Karpas-422 (cell line): ENCODE measurements at regions not wholly inside any gene's neighbourhood (a gene's known extent, or its start where the extent isn't known, plus 50 kb on each side); places are given as distances from the start of the nearest gene placed in this dataset.
A peak's percentile ranks its signal among the peaks of the same experiment; 100 is the strongest.
"Not testable (repeated sequence)": the region's sequence is repeated elsewhere in the genome, so short reads cannot be mapped to it uniquely, and the experiment has no call there.

ENCODE experiments used
- DNase-seq: peaks from one replicate; pipeline ENCODE4 v3.0.0-alpha.2; 2015
- H2AFZ ChIP-seq: fragments of 200-600 bp; sonication (generic); 2 replicates; pipeline ENCODE4 v1.6.1; 2014; ENCODE audit warnings: antibody characterized with exemption, low read length, mixed read lengths
- H3K27ac ChIP-seq: fragments of 200-600 bp; sonication (generic); 2 replicates; pipeline ENCODE4 v1.5.1; 2014; ENCODE audit warnings: mild to moderate bottlenecking, low read length, moderate library complexity
- H3K27me3 ChIP-seq: fragments of 200-600 bp; sonication (generic); 2 replicates; pipeline ENCODE4 v1.6.1; 2014; ENCODE audit warnings: low read length, mixed read lengths
- H3K36me3 ChIP-seq: fragments of 200-600 bp; sonication (generic); 2 replicates; pipeline ENCODE4 v1.6.1; 2014; ENCODE audit warnings: low read length, mixed read lengths; ENCODE audit not compliant: insufficient read depth
- H3K4me1 ChIP-seq: fragments of 200-600 bp; sonication (generic); 2 replicates; pipeline ENCODE4 v1.6.1; 2014; ENCODE audit warnings: mild to moderate bottlenecking, low read length, mixed read lengths
- H3K4me2 ChIP-seq: fragments of 200-600 bp; sonication (generic); 2 replicates; pipeline ENCODE4 v1.6.1; 2014; ENCODE audit warnings: low read length, low read depth, mild to moderate bottlenecking; ENCODE audit not compliant: poor library complexity, severe bottlenecking
- H3K4me3 ChIP-seq: fragments of 200-600 bp; sonication (generic); 2 replicates; pipeline ENCODE4 v1.5.1; 2014; ENCODE audit warnings: mild to moderate bottlenecking, antibody characterized with exemption, low read length, mixed read lengths
- H3K79me2 ChIP-seq: fragments of 200-600 bp; sonication (generic); 2 replicates; pipeline ENCODE4 v1.6.1; 2014; ENCODE audit warnings: mild to moderate bottlenecking, low read length, mixed read lengths
- H3K9ac ChIP-seq: fragments of 200-600 bp; sonication (generic); 2 replicates; pipeline ENCODE4 v1.6.0; 2014; ENCODE audit warnings: low read length
- H3K9me2 ChIP-seq: fragments of 200-600 bp; sonication (generic), shearing (Covaris generic); replicated peaks from 2 replicates; pipeline ENCODE4 v1.6.0; 2014; ENCODE audit warnings: mild to moderate bottlenecking, low read length, moderate library complexity; ENCODE audit not compliant: insufficient read depth
- H3K9me3 ChIP-seq: fragments of 300-700, 200-600 bp; sonication (generic); 2 replicates; pipeline ENCODE4 v1.6.1; 2014; ENCODE audit warnings: low read length, mixed read lengths
- H4K20me1 ChIP-seq: fragments of 200-600 bp; sonication (generic); 2 replicates; pipeline ENCODE4 v1.6.1; 2014; ENCODE audit warnings: mild to moderate bottlenecking, antibody characterized with exemption, low read length, low read depth; ENCODE audit not compliant: insufficient read depth

DNA sequence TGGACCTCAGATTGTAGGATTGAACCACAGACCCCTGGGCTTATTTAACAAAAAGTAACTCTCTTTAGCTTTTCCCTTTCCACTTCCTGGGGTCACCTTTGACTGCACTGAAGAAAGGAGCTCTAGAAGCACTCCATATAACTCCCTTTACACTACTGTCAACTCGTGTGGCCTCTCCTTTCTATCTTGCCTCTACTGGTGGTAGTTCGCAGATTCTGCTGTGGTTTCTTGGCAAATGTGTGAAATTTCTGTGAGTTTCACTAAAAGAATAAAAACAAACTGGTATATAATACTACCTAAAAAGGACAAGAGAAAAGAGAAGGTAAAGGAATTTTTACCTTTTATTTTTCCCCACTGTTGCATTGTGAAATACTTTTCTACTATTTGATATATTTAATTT is 1298.1 kb downstream of the PCDH9 start:
- no peaks in the 10 kb centered on the region for H3K9me3 ChIP-seq
- no peaks in the 10 kb centered on the region for H3K9me2 ChIP-seq
- H3K36me3 ChIP-seq: no peaks in the 10 kb centered on the region
- no peaks in the 10 kb centered on the region for H3K79me2 ChIP-seq
- no peaks in the 10 kb centered on the region for H3K4me1 ChIP-seq
- no peak overlapping the region for H3K4me3 ChIP-seq
- no peak overlapping the region for H3K4me2 ChIP-seq
- DNase-seq: no peak
- H2AFZ ChIP-seq: no peak overlapping the region
- no peaks in the 10 kb centered on the region for H4K20me1 ChIP-seq
- H3K27me3 ChIP-seq: no peaks in the 10 kb centered on the region
- no peak overlapping the region for H3K27ac ChIP-seq
- no peak overlapping the region for H3K9ac ChIP-seq

GRCh38 chr13:65929436-65929835 is 1300.7 kb downstream of the PCDH9 start:
- Histone ChIP-seq H3K9ac (no peak overlapping the region), H3K27me3 (no peaks in the 10 kb centered on the region), H3K4me2 (no peak overlapping the region), H3K27ac (no peak overlapping the region), H3K36me3 (no peaks in the 10 kb centered on the region), H3K4me3 (no peak overlapping the region), H2AFZ (no peak overlapping the region), H4K20me1 (no peaks in the 10 kb centered on the region), H3K79me2 (no peaks in the 10 kb centered on the region), H3K9me2 (no peaks in the 10 kb centered on the region), H3K9me3 (no peaks in the 10 kb centered on the region), H3K4me1 (no peaks in the 10 kb centered on the region)
- no peak for DNase-seq

GRCh38 chr13:65926750-65927171 is 1303.4 kb downstream of the PCDH9 start:
- H3K27ac ChIP-seq: no peak overlapping the region
- no peaks in the 10 kb centered on the region for H4K20me1 ChIP-seq
- no peaks in the 10 kb centered on the region for H3K9me3 ChIP-seq
- no peaks in the 10 kb centered on the region for H3K4me1 ChIP-seq
- no peak overlapping the region for H3K4me3 ChIP-seq
- no peaks in the 10 kb centered on the region for H3K79me2 ChIP-seq
- H3K27me3 ChIP-seq: no peaks in the 10 kb centered on the region
- no peaks in the 10 kb centered on the region for H3K9me2 ChIP-seq
- no peaks in the 10 kb centered on the region for H3K36me3 ChIP-seq
- no peak overlapping the region for H3K9ac ChIP-seq
- DNase-seq: peak; percentile 56
- no peak overlapping the region for H2AFZ ChIP-seq
- no peak overlapping the region for H3K4me2 ChIP-seq

- not testable (repeated sequence) for H3K79me2 ChIP-seq, H2AFZ ChIP-seq, DNase-seq, H3K4me3 ChIP-seq, H3K4me2 ChIP-seq, H3K9me2 ChIP-seq, H3K9ac ChIP-seq, H3K27me3 ChIP-seq, H4K20me1 ChIP-seq, H3K4me1 ChIP-seq, H3K9me3 ChIP-seq, H3K36me3 ChIP-seq, H3K27ac ChIP-seq
Measured at GRCh38 chr13:65922846-65923245, 1307.3 kb downstream of the PCDH9 start.

- Histone ChIP-seq H3K4me1 (no peaks in the 10 kb centered on the region), H3K36me3 (no peaks in the 10 kb centered on the region), H3K4me3 (no peak overlapping the region), H3K9me2 (no peaks in the 10 kb centered on the region), H3K79me2 (no peaks in the 10 kb centered on the region), H3K4me2 (no peak overlapping the region), H3K27ac (no peak overlapping the region), H4K20me1 (no peaks in the 10 kb centered on the region), H3K27me3 (no peaks in the 10 kb centered on the region), H3K9me3 (no peaks in the 10 kb centered on the region), H2AFZ (no peak overlapping the region), H3K9ac (no peak overlapping the region)
- no peak for DNase-seq
Measured at GRCh38 chr13:65921933-65922332, 1308.2 kb downstream of the PCDH9 start.

GRCh38 chr13:65917731-65918130 is 1312.4 kb downstream of the PCDH9 start:
- no peaks in the 10 kb centered on the region for H3K9me3 ChIP-seq
- no peak overlapping the region for H3K9ac ChIP-seq
- no peak overlapping the region for H3K4me3 ChIP-seq
- no peak overlapping the region for H3K4me2 ChIP-seq
- H3K9me2 ChIP-seq: no peaks in the 10 kb centered on the region
- no peaks in the 10 kb centered on the region for H4K20me1 ChIP-seq
- no peak overlapping the region for H3K27ac ChIP-seq
- H3K36me3 ChIP-seq: no peaks in the 10 kb centered on the region
- no peak for DNase-seq
- H2AFZ ChIP-seq: no peak overlapping the region
- H3K4me1 ChIP-seq: no peaks in the 10 kb centered on the region
- H3K79me2 ChIP-seq: no peaks in the 10 kb centered on the region
- H3K27me3 ChIP-seq: no peaks in the 10 kb centered on the region

DNA sequence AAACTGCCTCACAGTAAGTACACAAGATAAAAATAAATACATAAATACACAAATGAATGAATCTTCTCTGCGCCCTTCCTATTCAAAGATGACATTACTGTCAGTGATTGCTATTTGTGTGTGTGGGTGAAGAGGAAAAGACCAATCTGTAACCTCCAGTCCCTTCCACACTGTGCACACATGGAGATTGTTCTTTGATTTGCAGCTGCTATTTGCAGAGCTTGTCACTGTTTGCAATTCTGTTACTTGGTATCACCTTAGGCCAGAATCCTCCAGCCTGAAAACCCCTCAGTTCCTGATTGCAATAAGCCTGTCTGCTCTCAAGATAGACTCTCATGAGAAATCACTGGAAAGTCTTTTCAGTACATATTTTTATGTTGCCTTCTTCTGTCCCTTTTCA is 1314.9 kb downstream of the PCDH9 start:
- Histone ChIP-seq H4K20me1 (no peaks in the 10 kb centered on the region), H3K4me1 (no peaks in the 10 kb centered on the region), H3K27ac (no peak overlapping the region), H3K9me3 (no peaks in the 10 kb centered on the region), H3K9ac (no peak overlapping the region), H3K4me3 (no peak overlapping the region), H3K4me2 (no peak overlapping the region), H2AFZ (0 out of 2 replicates have a peak overlapping the region, but pooled peaks have one; percentile 49), H3K27me3 (no peaks in the 10 kb centered on the region), H3K9me2 (no peaks in the 10 kb centered on the region), H3K79me2 (no peaks in the 10 kb centered on the region), H3K36me3 (no peaks in the 10 kb centered on the region)
- no peak for DNase-seq

- no peaks in the 10 kb centered on the region for H3K4me1 ChIP-seq
- no peaks in the 10 kb centered on the region for H4K20me1 ChIP-seq
- H3K4me3 ChIP-seq: no peak overlapping the region
- DNase-seq: no peak
- no peak overlapping the region for H2AFZ ChIP-seq
- no peaks in the 10 kb centered on the region for H3K27me3 ChIP-seq
- H3K9ac ChIP-seq: no peak overlapping the region
- H3K9me3 ChIP-seq: no peaks in the 10 kb centered on the region
- no peak overlapping the region for H3K27ac ChIP-seq
- H3K4me2 ChIP-seq: no peak overlapping the region
- no peaks in the 10 kb centered on the region for H3K36me3 ChIP-seq
- H3K9me2 ChIP-seq: no peaks in the 10 kb centered on the region
- H3K79me2 ChIP-seq: no peaks in the 10 kb centered on the region
Measured at GRCh38 chr13:65914716-65915115, 1315.4 kb downstream of the PCDH9 start.

DNA sequence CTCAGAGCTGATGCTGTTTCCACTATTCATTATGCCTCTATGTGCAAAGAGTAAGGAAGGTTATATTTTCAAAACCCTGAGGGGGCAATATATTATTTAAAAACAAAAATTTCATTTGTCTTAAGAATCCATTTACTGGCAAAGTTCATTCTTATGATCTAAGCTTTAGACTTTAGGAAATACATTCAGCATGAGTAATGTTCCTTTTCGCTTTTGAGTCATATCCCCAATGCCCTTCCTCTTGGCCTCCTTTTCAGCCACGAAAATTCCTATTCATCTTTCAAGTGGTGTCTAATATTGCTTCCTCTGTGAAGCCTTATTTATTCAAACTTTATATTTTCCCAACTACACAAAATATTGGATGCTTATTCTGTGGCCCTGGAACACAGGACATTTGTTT is 1317.0 kb downstream of the PCDH9 start:
- H3K4me1 ChIP-seq: no peaks in the 10 kb centered on the region
- H3K27ac ChIP-seq: no peak overlapping the region
- no peak overlapping the region for H3K9ac ChIP-seq
- no peaks in the 10 kb centered on the region for H4K20me1 ChIP-seq
- no peaks in the 10 kb centered on the region for H3K36me3 ChIP-seq
- no peaks in the 10 kb centered on the region for H3K27me3 ChIP-seq
- H3K9me2 ChIP-seq: no peaks in the 10 kb centered on the region
- H3K9me3 ChIP-seq: peaks cover 2% of the 10 kb centered on the region
- H2AFZ ChIP-seq: peak overlapping the region; percentile 32; the same call in 1 of the 2 replicates
- no peak overlapping the region for H3K4me2 ChIP-seq
- H3K79me2 ChIP-seq: no peaks in the 10 kb centered on the region
- DNase-seq: no peak
- no peak overlapping the region for H3K4me3 ChIP-seq
